Caco-2 (cell line): ENCODE measurements at regions not wholly inside any gene's neighbourhood (a gene's known extent, or its start where the extent isn't known, plus 50 kb on each side); places are given as distances from the start of the nearest gene placed in this dataset.
A peak's percentile ranks its signal among the peaks of the same experiment; 100 is the strongest.

Experiments
- BruUV-seq: library from RNA; stranded (reverse); fragments of 400-500 nt; replicated peaks from 2 replicates; lab custom pipeline; 2021; lab: Mats Ljungman, UMichigan
- CTCF ChIA-PET: fragments of 300-600 bp; sonication (Branson Sonifier 250); formaldehyde crosslinking; loops from one replicate; lab custom pipeline; 2022; ENCODE audit warnings: antibody characterized with exemption; lab: Charles Lee
- POLR2A ChIA-PET: fragments of 300-600 bp; sonication (Branson Sonifier 250); formaldehyde crosslinking; loops from one replicate; lab custom pipeline; 2022; ENCODE audit warnings: antibody characterized with exemption; lab: Charles Lee
- DNase-seq, 2 experiments: peaks; one replicate each; pipeline versions ENCODE4 v3.0.0 to v3.0.0-alpha.2; 2020 to 2022
- H3K27me3 ChIP-seq: replicated peaks from 2 replicates; pipeline ENCODE4 v1.6.0; 2011; ENCODE audit warnings: low read length; ENCODE audit not compliant: control insufficient read depth, insufficient read depth
- H3K36me3 ChIP-seq: 2 replicates; pipeline ENCODE4 v1.5.1; 2011; ENCODE audit warnings: low read length; ENCODE audit not compliant: control insufficient read depth, insufficient read depth
- H3K4me1 ChIP-seq: fragments of 250-450 bp; sonication (Bioruptor Pico); 2 replicates; pipeline ENCODE4 v1.5.1; 2020; ENCODE audit warnings: mild to moderate bottlenecking
- H3K4me3 ChIP-seq: 2 replicates; pipeline ENCODE4 v1.5.1; 2011; ENCODE audit warnings: low read depth, mild to moderate bottlenecking, control low read depth, low read length
- H3K9me3 ChIP-seq: fragments of 250-450 bp; sonication (Bioruptor Pico); 2 replicates; pipeline ENCODE4 v1.5.1; 2020; ENCODE audit warnings: mild to moderate bottlenecking, moderate library complexity
- H3K27ac Mint-ChIP-seq: one replicate; pipeline ENCODE4 v1.8.0; 2022; ENCODE audit warnings: mixed read lengths; ENCODE audit not compliant: unreplicated experiment
- H3K27me3 Mint-ChIP-seq: one replicate; pipeline ENCODE4 v1.8.0; 2022; ENCODE audit warnings: mixed read lengths; ENCODE audit not compliant: insufficient read depth, unreplicated experiment
- H3K36me3 Mint-ChIP-seq: one replicate; pipeline ENCODE4 v1.8.0; 2022; ENCODE audit warnings: mild to moderate bottlenecking, mixed read lengths; ENCODE audit not compliant: insufficient read depth, unreplicated experiment
- H3K4me1 Mint-ChIP-seq: one replicate; pipeline ENCODE4 v1.8.0; 2022; ENCODE audit warnings: low read depth, mixed read lengths; ENCODE audit not compliant: unreplicated experiment
- H3K4me3 Mint-ChIP-seq: one replicate; pipeline ENCODE4 v1.8.0; 2022; ENCODE audit warnings: mild to moderate bottlenecking, moderate library complexity, mixed read lengths; ENCODE audit not compliant: unreplicated experiment
- H3K9me3 Mint-ChIP-seq: one replicate; pipeline ENCODE4 v1.8.0; 2022; ENCODE audit warnings: mixed read lengths; ENCODE audit not compliant: unreplicated experiment
- CTCF ChIP-seq, 2 experiments: fragments of 200-600 bp in 1 of 2; IDR thresholded peaks; 1 replicate in 1 of 2; 2 replicates in 1 of 2; pipeline versions ENCODE4 v1.5.1 to v1.8.0; 2011 to 2022; ENCODE audit warnings: antibody characterized with exemption in 1 of 2, control low read depth in 1 of 2, inconsistent platforms in 1 of 2, low read depth in 1 of 2, low read length in 1 of 2, mild to moderate bottlenecking in 1 of 2, moderate library complexity in 1 of 2; ENCODE audit not compliant: insufficient read depth in 1 of 2, severe bottlenecking in 1 of 2, unreplicated experiment in 1 of 2
- intact Hi-C: fragments of 100-400 bp; cut with micrococcal nuclease; formaldehyde crosslinking; loops from one replicate; pipeline ENCODE4 v1.10.0; 2022; ENCODE audit not compliant: unreplicated experiment

DNA sequence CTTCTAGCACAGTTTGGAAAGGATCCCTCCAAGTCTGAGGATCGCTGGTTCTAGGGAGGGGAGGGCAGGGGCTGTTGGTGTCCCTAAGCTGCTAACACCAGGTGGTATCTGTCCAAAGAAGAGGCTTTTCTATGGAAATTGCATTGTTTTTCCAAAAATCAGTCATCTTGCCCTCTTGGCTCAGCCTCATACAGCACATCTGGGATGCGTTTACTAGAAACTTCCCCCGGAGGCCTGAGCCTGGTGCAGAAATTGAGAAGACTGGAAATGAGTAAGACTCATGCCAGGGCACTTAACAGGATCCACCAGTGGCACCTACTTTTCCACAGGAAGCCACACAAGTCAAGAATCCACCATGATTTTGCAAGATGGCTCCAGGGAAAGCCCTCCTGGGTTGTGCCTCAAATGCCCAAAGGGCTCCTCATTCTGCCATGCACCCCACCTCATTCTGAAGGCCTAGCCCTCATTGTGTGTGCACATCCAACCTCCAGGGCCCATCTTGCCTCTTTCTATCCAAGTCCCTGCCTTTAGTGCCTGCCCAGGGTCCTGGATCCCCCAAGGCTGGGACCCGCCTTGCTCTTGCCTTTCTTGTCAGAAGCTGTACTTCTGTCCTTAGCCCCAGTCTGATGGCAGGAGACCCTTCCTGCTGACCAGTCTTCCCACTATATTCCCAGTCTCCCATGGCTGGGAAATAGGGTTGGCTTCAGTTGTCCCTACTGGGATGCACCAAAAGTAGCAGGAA lies 97.6 kb downstream of the MRPL14 start:
- POLR2A ChIA-PET, result no interaction called here
- no TSS peak for BruUV-seq
- H3K36me3 Mint-ChIP-seq, result no peaks in the 10 kb centered on the region
- CTCF ChIA-PET, result no interaction called here
- H3K27ac Mint-ChIP-seq, result no peak overlapping the region
- no peaks in the 10 kb centered on the region for H3K9me3 Mint-ChIP-seq
- no peaks in the 10 kb centered on the region for H3K4me1 Mint-ChIP-seq
- no peak for TF ChIP-seq CTCF (IDR thresholded peaks at IDR 0.05; ENCODE audit: insufficient read depth in 1 of 2, low read depth in 1 of 2, low read length in 1 of 2, severe bottlenecking in 1 of 2, unreplicated experiment in 1 of 2)
- Histone ChIP-seq H3K4me1 (no peaks in the 10 kb centered on the region), H3K36me3 (no peaks in the 10 kb centered on the region), H3K4me3 (no peak overlapping the region), H3K27me3 (no peaks in the 10 kb centered on the region), H3K9me3 (no peaks in the 10 kb centered on the region)
- no peak overlapping the region for H3K4me3 Mint-ChIP-seq
- no peaks in the 10 kb centered on the region for H3K27me3 Mint-ChIP-seq
- intact Hi-C loops, result no loop called here
- DNase-seq, result peak in 1 of 2 experiments; percentile 20

DNA sequence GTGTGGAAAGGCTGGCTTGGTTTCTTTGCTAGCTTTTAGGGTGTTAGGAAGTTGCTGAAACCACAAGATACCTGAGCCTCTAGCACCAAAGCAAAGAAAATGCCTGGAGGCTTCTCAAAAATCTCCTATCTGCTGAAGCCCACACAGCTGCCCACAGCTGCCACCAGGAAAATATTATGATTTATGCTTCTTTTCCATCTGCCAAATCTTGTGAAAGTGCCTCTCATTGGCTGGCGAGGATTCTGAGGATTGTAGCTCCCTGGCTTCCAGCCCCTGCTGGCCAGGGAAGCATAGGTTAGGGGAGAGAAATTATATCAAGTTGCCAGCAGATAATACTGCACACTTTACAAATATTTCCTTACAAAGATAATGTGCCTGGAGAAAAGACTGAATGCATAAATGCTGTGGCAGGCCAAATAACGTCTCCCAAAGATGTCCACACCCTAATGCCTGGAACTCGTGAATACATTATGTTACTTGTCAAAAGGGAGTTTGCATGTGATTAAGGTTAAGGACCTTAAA lies 98.4 kb downstream of the MRPL14 start:
- no peaks in the 10 kb centered on the region for H3K27me3 Mint-ChIP-seq
- no peaks in the 10 kb centered on the region for H3K36me3 ChIP-seq
- no peak for TF ChIP-seq CTCF (IDR thresholded peaks at IDR 0.05; ENCODE audit: insufficient read depth in 1 of 2, low read depth in 1 of 2, low read length in 1 of 2, severe bottlenecking in 1 of 2, unreplicated experiment in 1 of 2)

DNA sequence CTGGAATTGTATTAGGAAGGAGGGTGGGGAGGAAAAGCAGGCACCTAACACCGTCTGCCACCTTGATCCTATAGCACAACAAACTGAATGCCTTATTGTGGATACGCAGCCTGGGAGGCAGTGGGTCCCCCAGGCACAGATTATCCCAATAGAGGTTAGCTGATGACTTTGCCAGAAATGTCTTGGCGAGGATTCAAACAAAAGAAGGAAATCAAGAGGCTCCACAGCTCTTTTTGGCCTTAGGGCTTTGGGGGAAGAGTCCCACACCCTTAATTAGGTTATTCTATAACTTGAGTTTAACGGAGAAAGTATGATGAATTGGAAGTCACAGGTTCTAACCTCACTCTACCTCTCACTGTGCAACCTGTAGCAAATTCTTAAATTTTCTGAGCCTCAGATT lies 102.0 kb downstream of the MRPL14 start:
- no peak for TF ChIP-seq CTCF (IDR thresholded peaks at IDR 0.05; ENCODE audit: insufficient read depth in 1 of 2, low read depth in 1 of 2, low read length in 1 of 2, severe bottlenecking in 1 of 2, unreplicated experiment in 1 of 2)
- DNase-seq, result no peak
- Histone ChIP-seq H3K4me1 (no peaks in the 10 kb centered on the region), H3K27me3 (no peaks in the 10 kb centered on the region), H3K36me3 (no peaks in the 10 kb centered on the region), H3K9me3 (no peaks in the 10 kb centered on the region), H3K4me3 (no peak overlapping the region)
- Mint-ChIP-seq H3K36me3 (no peaks in the 10 kb centered on the region), H3K4me3 (no peak overlapping the region), H3K4me1 (no peaks in the 10 kb centered on the region), H3K27ac (no peak overlapping the region), H3K9me3 (no peaks in the 10 kb centered on the region), H3K27me3 (no peaks in the 10 kb centered on the region)
- CTCF ChIA-PET, result no interaction called here
- POLR2A ChIA-PET, result no interaction called here
- BruUV-seq, result no TSS peak
- intact Hi-C loops, result no loop called here

More for the DNA sequence above, 98.4 kb downstream of the MRPL14 start:
- DNase-seq, result no peak
- no peaks in the 10 kb centered on the region for H3K36me3 Mint-ChIP-seq
- no TSS peak for BruUV-seq
- POLR2A ChIA-PET, result no interaction called here
- H3K27me3 ChIP-seq, result no peaks in the 10 kb centered on the region
- intact Hi-C loops, result no loop called here
- no peaks in the 10 kb centered on the region for H3K9me3 ChIP-seq
- no peak overlapping the region for H3K27ac Mint-ChIP-seq
- no peak overlapping the region for H3K4me3 Mint-ChIP-seq
- no peaks in the 10 kb centered on the region for H3K9me3 Mint-ChIP-seq
- H3K4me1 Mint-ChIP-seq, result no peaks in the 10 kb centered on the region
- no peaks in the 10 kb centered on the region for H3K4me1 ChIP-seq
- no peak overlapping the region for H3K4me3 ChIP-seq
- CTCF ChIA-PET, result interaction anchor here (0.6 kb wide), 2 partner anchors 9 to 102 kb away, joined by 3 read pairs; no protein-coding TSS in a partner anchor
